T-helper 2 cell treated with Interferon-gamma antibody and Interleukin-4, amounts not matched to agents 100 ng/mL and 5 ng/mL, for 36 hours (primary cell): ENCODE measurements at regions not wholly inside any gene's neighbourhood (a gene's known extent, or its start where the extent isn't known, plus 50 kb on each side); places are given as distances from the start of the nearest gene placed in this dataset.
"Not testable (repeated sequence)": the region's sequence is repeated elsewhere in the genome, so short reads cannot be mapped to it uniquely, and the experiment has no call there.

Experiments used
- intact Hi-C: fragments of 100-400 bp; cut with micrococcal nuclease; formaldehyde crosslinking; loops from one replicate; pipeline ENCODE4 v1.15.1; 2023

- intact Hi-C loops = no loop called here
These were observed 706.8 kb downstream of the SLC4A3 start for GRCh38 chr2:220334210-220334609.

DNA sequence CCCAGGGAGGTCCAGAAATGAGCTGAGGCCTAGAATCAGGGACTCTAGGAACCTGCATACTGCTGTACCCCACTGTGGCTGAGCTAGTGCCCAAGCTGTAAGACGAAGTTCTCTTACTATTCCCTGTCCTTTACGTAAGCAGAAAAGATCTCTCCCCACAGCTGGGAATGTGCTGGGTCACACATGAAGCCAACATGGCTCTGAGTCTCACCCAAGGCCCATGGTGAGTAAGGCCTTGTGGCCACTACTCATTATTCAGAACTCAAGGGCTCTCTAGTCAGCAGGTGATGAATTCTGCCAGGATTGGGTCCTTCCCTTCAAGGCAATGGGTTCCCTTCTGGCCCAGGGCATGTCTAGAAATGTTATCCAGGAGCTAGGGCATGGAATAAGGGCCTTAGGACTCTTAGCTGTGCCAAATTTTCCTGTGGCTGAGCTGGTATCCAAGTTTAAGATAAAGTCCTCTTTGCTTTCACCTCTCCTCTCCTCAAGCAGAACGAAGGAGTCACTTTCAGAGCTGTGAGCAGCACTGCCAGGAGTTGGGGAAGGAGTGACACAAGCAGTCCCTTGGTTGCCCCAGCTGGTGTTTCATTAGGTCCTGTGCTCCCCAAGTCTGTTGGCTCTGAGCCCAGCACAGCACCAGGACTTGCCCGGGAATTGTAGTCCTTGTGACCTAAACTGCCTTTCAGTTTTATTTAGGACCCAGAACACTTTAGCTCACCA is 707.6 kb downstream of the SLC4A3 start:
- intact Hi-C loops = no loop called here

- intact Hi-C loops = no loop called here
These were observed 708.1 kb downstream of the SLC4A3 start for GRCh38 chr2:220335591-220335915.

DNA sequence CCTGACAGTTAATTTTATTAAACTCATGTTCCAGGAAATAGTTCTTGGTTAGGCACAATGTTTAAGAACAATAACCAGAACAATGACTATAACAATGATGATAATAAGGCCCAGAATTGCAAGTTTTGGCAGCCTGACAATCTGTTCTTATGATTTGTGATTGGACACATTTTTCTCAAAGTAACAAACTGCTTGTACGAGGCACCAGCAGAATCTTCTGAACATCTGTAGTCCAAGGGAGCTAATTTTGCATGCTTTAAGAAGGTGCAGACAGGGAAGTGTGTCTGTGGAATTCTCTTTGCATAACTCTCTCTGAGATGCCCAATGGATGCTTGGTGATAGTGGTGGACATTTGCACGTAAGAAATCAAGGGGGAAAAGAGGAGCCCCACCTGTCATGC is 709.3 kb downstream of the SLC4A3 start:
- intact Hi-C loops = no loop called here

DNA sequence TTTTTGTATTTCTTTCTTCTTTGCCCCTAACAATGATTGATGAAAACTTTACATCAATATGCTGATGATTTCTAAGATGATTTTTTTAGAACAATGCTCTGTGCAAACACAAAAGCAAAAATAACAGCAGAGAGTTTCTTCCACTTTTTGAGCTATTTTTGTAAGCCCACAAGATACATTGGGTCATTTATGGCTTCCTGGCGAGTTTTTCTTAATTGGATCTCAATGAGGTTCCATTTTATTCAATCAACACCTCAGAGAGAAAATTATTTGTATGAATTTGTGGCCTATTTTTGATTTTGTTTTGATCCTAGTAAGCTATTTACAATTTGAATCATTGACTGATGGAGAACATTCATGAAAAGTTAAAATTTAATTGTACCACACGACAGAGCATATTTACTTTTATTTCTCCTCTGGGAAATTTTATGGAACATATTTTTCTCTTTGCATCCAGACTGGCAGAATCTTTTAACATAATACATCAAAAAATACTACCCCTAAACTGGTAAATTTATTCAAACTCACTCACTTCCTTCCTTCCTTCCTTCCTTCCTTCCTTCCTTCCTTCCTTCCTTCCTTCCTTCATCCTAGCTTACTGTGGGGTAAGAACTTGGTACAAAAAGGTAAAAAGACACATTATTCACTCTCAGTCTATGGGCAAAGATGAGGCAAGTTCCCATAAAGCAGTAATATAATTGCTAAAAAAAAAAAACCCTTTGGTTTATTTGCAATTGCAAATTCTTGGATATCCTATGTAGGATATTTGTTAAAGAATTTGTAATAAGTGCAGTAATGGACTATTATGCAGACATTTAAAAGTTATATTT is 710.4 kb downstream of the SLC4A3 start:
- intact Hi-C loops = no loop called here

GRCh38 chr2:220341014-220341413 is 713.6 kb downstream of the SLC4A3 start:
- intact Hi-C loops = no loop called here

GRCh38 chr2:220346919-220347318 is 719.5 kb downstream of the SLC4A3 start:
- intact Hi-C loops = no loop called here

- intact Hi-C loops = no loop called here
These were observed 720.2 kb downstream of the SLC4A3 start for GRCh38 chr2:220347626-220348025.

DNA sequence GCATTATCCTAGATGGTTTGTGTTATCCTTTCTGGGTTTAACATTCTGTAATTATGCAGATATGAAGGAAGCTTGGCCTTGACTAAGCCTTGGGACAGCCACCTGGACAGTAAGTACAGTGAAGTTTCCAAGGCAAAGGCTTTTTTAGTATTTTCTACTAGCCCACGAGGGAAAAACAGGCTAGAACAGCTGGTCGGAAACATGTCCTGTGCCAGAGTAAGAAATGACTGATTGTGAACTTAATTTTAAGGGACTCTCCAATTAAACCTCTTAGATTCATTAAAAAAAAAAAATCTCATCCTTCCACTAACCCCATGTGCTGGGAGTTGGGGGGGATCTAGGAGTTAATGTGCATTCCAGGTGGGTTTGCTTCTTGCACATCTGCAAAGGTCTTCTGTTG is 720.8 kb downstream of the SLC4A3 start:
- intact Hi-C loops = no loop called here

DNA sequence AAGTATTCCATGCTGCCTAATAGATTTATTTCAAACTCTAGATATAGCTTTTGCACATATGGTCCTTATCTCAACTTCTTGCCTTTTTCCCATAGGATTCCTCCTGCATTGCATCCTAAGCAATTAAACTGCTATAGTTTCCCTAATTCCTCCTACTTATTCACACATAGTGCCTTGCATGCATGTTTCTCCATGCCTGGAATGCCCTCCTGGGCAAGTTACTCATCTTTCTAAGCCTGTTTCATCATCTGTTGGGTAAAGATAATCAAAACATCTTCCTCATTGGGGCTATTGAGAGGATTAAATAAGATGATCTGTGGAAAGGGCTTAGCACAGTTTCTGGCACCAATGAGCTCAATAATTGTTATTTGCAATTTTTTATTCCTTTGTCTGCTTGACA is 726.5 kb downstream of the SLC4A3 start:
- intact Hi-C loops = no loop called here

- intact Hi-C loops = no loop called here
These were observed 728.6 kb downstream of the SLC4A3 start for GRCh38 chr2:220356076-220356475.

GRCh38 chr2:220365023-220365422 is 737.6 kb downstream of the SLC4A3 start:
- intact Hi-C loops = no loop called here

GRCh38 chr2:220366765-220367164 is 739.3 kb downstream of the SLC4A3 start:
- intact Hi-C loops = no loop called here

DNA sequence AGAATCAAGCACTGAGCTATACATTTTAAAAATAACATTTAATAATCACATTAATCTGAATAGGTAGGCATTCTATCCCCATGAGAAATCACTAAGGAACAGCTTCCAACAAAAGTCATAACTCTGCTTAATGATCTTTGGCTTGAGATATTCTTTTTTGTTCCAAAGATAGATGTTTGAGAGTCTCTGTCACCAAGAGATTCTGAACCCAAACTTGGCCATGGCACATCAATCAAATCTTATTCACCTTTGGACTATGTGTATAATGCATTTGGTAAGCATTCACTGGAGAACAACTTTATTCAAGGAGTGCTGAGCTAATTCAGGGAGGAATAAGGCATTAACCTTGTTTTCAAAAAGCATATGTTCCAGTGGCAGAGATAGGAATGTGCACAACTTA is 743.3 kb downstream of the SLC4A3 start:
- intact Hi-C loops = no loop called here

- intact Hi-C loops = no loop called here
These were observed 743.8 kb downstream of the SLC4A3 start for GRCh38 chr2:220371211-220371610.

DNA sequence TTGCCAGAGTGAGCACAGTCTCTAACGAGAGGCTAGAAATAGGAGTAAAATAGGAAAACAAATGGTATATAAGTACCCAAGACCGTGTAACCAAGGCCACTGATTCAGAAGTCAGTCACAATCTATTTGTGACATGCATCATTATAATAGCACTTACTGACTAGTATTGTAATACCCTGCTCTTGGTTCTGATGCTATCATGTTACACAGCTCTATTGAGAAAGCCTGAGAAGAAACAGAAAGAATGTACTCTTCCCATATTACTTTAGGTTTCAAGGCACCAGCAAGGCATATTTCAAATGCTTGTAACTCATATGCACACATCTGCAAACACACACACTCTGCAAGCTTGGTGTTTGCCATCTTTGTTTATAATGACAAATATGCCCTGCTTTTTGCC is 746.4 kb downstream of the SLC4A3 start:
- intact Hi-C loops = no loop called here

DNA sequence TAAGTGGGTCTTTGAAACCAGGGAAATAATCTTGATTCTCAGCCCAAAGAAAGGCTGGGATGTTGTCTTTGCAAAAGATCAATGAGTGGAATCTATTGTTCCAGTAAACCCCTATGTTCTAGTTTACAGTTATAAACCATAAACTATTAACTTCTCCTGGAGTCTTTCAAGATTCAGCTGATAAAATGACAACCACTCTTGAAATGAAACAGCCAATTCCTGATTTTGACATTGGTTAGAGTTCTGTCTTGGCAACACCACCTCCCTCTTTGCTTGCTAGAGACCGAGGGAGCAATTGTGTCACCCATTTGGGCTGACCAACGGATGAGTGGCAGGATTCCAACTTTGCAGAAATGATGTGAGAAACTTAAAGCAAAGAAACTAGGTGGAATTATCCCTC is 746.9 kb downstream of the SLC4A3 start:
- intact Hi-C loops = no loop called here

GRCh38 chr2:220377482-220378155 is 750.2 kb downstream of the SLC4A3 start:
- intact Hi-C loops = no loop called here

GRCh38 chr2:220387758-220388157 is 760.3 kb downstream of the SLC4A3 start:
- intact Hi-C loops = not testable (repeated sequence)

GRCh38 chr2:220393711-220394110 is 766.3 kb downstream of the SLC4A3 start:
- intact Hi-C loops = no loop called here

DNA sequence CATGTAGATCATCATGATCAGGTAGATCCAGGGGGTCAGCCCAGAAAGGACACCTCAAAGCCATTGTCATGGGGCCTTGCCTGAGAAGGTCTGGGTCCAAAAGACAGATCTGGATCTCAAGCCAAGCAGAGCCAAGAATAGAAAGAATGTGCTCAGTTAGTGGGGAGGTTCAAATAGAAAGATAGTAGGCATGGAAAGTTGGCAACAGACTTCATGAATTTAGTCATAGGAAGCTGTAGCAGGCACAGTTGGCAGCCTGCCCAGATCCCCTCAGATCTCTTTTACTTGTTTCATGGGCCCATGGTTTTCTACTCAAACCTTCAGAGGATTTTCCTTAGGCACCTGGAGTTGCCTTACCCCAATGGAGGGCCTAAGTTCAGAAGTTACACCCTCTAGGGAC is 767.0 kb downstream of the SLC4A3 start:
- intact Hi-C loops = no loop called here

DNA sequence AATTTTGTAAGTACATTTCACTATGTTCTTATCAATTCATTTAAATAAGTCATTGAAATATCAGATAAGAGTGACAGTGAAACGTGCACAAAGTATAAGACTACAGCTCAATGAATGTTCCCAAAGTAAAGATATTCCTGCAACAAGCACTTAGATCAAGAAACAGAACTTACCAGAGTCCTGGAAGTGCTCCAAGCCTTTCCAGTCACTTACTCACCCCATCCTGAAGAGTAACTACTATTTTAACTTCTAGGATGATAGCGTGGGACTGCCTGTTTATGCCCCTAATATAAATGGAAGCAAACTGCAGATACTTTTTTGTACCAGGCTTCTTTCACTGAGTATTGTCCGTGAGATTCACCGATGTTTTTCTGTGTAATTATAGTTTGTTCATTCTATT is 768.9 kb downstream of the SLC4A3 start:
- intact Hi-C loops = no loop called here
